ENCODE measurements at regions not wholly inside any gene's neighbourhood (a gene's known extent, or its start where the extent isn't known, plus 50 kb on each side); places are given as distances from the start of the nearest gene placed in this dataset.

DNA sequence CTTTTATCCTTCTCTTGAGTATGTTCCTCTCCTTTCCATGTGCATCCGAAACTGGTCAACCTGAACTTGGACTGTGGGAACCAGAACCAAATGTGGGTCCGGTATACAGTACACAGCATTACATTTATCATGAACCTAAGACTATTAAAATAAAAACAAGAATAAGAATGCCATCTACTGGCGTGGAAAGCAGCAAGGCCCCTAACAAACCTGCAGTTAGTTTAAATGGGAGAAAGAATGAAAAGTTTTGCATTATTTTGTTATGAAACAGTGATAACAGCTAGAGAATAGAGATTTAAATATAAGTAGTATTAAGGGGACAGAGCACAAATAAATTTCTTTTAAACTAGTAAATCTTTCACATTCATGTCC is 159.5 kb downstream of the RBM26 start:
- H3K23ac ChIP-seq (ENCODE audit: insufficient read length), result no peak overlapping the region
- H2AK5ac ChIP-seq (ENCODE audit: low read depth, low read length), result no peak overlapping the region
- H4K5ac ChIP-seq (ENCODE audit: insufficient read length, low read depth, low read length), result no peak overlapping the region
- WGBS, 2 experiments (ENCODE audit: extremely low coverage in 1 of 2, insufficient coverage in 1 of 2, insufficient read length in 1 of 2, insufficient replicate concordance in 2 of 2, low coverage in 1 of 2, low lambda C conversion rate in 2 of 2, missing lambda C conversion rate in 1 of 2), result 93% methylated on average over 3 of the region's 3 CpGs; no CpG with 5 or more reads in 1 of the 2 experiments
- no peak overlapping the region for H2BK20ac ChIP-seq (ENCODE audit: low read length)
- no peak overlapping the region for H2BK15ac ChIP-seq (ENCODE audit: low read length)
- H3K14ac ChIP-seq (ENCODE audit: insufficient read length), result no peak overlapping the region
- H3K79me2 ChIP-seq (ENCODE audit: control insufficient read depth in 1 of 2, insufficient read depth in 2 of 2, low read length in 2 of 2), result no peaks in the 10 kb centered on the region
- no peak overlapping the region for H4K8ac ChIP-seq (ENCODE audit: extremely low read depth, insufficient read depth, low read length)
- ChIA-PET POLR2A (ENCODE audit: partially characterized antibody) (no interaction called here), CTCF (ENCODE audit: partially characterized antibody) (no interaction called here)
- H3K4me1 ChIP-seq (replicated peaks in 1 of 4; ENCODE audit: control insufficient read depth in 3 of 4, insufficient read depth in 4 of 4, low read length in 3 of 4), result peaks cover 0 to 4% (median 1%) of the 10 kb centered on the region in 4 experiments; a peak in 2 of 7 replicates
- no peak overlapping the region for H3K9ac ChIP-seq (replicated peaks in 1 of 4; ENCODE audit: extremely low read depth in 1 of 4, low read depth in 3 of 4, low read length in 3 of 4)
- H2BK12ac ChIP-seq (ENCODE audit: low read depth, low read length), result no peak overlapping the region
- no peak overlapping the region for H3K4me3 ChIP-seq (ENCODE audit: extremely low read depth in 1 of 4, insufficient read depth in 2 of 4, low read depth in 3 of 4, low read length in 4 of 4)
- no peak overlapping the region for H4K91ac ChIP-seq (replicated peaks; ENCODE audit: insufficient read length, low read length)
- H3K56ac ChIP-seq (replicated peaks; ENCODE audit: insufficient read length, low read depth, low read length), result no peak overlapping the region
- no peaks in the 10 kb centered on the region for H3K36me3 ChIP-seq (ENCODE audit: control insufficient read depth in 2 of 4, insufficient read depth in 4 of 4, low read length in 3 of 4)
- H3K27me3 ChIP-seq (replicated peaks in 1 of 4; ENCODE audit: control insufficient read depth in 3 of 4, extremely low read depth in 1 of 4, insufficient read depth in 3 of 4, low read length in 3 of 4), result no peaks in the 10 kb centered on the region
- no peak overlapping the region for H3K18ac ChIP-seq (ENCODE audit: extremely low read depth, low read length)
- peak overlapping the region; percentile 98; the same call in 1 of the 2 replicates for H2AFZ ChIP-seq (ENCODE audit: low read length)
- no peak overlapping the region for H2BK120ac ChIP-seq (replicated peaks; ENCODE audit: low read depth, low read length)
- no peak for TF ChIP-seq RBBP5 (IDR thresholded peaks at IDR 0.05; ENCODE audit: borderline replicate concordance, low read depth, low read length)
- TF ChIP-seq CEBPB (IDR thresholded peaks at IDR 0.05; ENCODE audit: low read depth, low read length), result no peak
- no peak for TF ChIP-seq FOSL1 (IDR thresholded peaks at IDR 0.05; ENCODE audit: insufficient read depth, low read depth, low read length)
- no peak for TF ChIP-seq NRF1 (IDR thresholded peaks at IDR 0.05; ENCODE audit: low read depth, low read length)
- no peak for TF ChIP-seq RNF2 (IDR thresholded peaks at IDR 0.05; ENCODE audit: borderline replicate concordance, low read depth, low read length, missing control alignments, poor library complexity, severe bottlenecking)
- no peak for TF ChIP-seq EP300 (IDR thresholded peaks at IDR 0.05; ENCODE audit: borderline replicate concordance in 1 of 2, low read depth in 2 of 2, low read length in 2 of 2)
- no peak overlapping the region for H3K27ac ChIP-seq (ENCODE audit: low read depth, low read length)
- H3K4me2 ChIP-seq (ENCODE audit: insufficient read depth in 1 of 2, low read depth in 2 of 2, low read length in 2 of 2), result no peak overlapping the region
- no peaks in the 10 kb centered on the region for H3K23me2 ChIP-seq (ENCODE audit: low read depth, low read length)
- no peak overlapping the region for H3K4ac ChIP-seq (replicated peaks; ENCODE audit: insufficient read length, low read depth, low read length)
- H4K20me1 ChIP-seq (replicated peaks in 1 of 2; ENCODE audit: control insufficient read depth in 1 of 2, insufficient read depth in 2 of 2, low read length in 2 of 2), result no peaks in the 10 kb centered on the region
- no peak for FAIRE-seq
- H3K79me1 ChIP-seq (ENCODE audit: low read depth, low read length), result no peaks in the 10 kb centered on the region
- DNase-seq (ENCODE audit: low read depth in 1 of 2, low spot score in 2 of 2), result no peak
- H2BK5ac ChIP-seq (ENCODE audit: low read depth, low read length), result no peak overlapping the region
- peaks cover 0 to 2% of the 10 kb centered on the region in 2 experiments; a peak in 1 of 4 replicates for H3K9me3 ChIP-seq (ENCODE audit: insufficient read depth in 2 of 2, low read depth in 1 of 2, low read length in 1 of 2)

All from H1 (cell line).